ENCODE measurements at regions not wholly inside any gene's neighbourhood (a gene's known extent, or its start where the extent isn't known, plus 50 kb on each side); places are given as distances from the start of the nearest gene placed in this dataset.
"Not testable (repeated sequence)": the region's sequence is repeated elsewhere in the genome, so short reads cannot be mapped to it uniquely, and the experiment has no call there.

DNA sequence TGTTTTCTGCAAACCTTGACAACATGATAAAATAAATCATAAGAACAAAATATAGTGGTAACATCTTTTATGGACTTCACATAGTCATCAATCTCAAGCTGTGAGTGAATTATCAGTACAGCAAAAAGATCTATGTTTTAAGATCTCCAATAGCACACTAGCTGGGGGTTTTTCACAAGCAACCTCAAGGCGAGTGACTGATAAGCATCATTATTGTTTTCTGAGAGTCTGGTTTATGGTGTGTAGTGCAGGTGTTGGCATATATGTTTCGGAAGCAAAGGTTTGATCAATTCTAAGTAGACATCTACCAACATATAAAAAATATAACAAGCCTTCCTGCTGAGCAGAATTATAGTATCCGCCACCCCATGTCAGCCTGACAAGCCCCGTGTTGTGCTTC, 403.8 kb upstream of the MGMT start:
- H3K4me1 Mint-ChIP-seq (ENCODE audit: low read depth) = peaks cover 9% of the 10 kb centered on the region
- no peak overlapping the region for H3K27ac Mint-ChIP-seq
- H3K27me3 Mint-ChIP-seq = no peaks in the 10 kb centered on the region
- no peaks in the 10 kb centered on the region for H3K36me3 Mint-ChIP-seq (ENCODE audit: low read depth)
- no peak for DNase-seq
- no peaks in the 10 kb centered on the region for H3K9me3 Mint-ChIP-seq
- H3K4me3 Mint-ChIP-seq = no peak overlapping the region

DNA sequence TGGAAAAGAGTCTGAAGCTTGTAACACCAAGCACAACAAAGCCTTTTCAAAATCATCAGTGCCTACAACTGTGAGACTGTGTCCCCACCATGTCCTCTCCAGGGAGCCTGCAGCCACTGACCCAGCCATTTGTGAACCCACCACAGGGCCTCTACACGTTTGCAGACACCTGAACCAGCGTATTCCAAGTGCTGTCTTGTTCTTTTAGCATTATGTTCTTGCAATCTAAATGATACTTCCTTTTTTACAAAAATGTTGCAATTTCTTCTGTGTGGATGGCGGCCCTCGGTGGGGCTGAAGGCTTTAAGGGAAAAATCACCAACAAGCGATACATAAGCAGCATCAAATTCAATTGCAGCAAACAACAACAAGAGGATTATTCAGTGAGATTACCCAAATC, 403.2 kb upstream of the MGMT start:
- Mint-ChIP-seq H3K27me3 (no peaks in the 10 kb centered on the region), H3K36me3 (ENCODE audit: low read depth) (no peaks in the 10 kb centered on the region), H3K27ac (no peak overlapping the region), H3K9me3 (no peaks in the 10 kb centered on the region), H3K4me3 (no peak overlapping the region), H3K4me1 (ENCODE audit: low read depth) (peaks cover 2% of the 10 kb centered on the region)
- DNase-seq = no peak

DNA sequence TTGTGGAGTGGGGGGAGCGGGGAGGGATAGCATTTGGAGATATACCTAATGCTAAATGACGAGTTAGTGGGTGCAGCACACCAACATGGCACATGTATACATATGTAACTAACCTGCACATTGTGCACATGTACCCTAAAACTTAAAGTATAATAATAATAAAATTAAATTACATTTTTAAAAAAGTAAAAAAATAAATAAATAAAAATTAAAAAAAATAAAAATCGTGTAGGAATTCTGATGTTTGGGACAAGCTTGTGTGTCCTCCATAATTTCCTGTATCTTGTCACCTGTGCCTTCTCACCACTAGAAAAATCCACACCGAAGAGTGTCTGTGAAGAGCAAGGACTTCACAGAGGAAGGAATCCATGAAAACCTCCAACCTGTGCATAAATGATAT, 400.5 kb upstream of the MGMT start:
- not testable (repeated sequence) for H3K4me1 Mint-ChIP-seq (ENCODE audit: low read depth); H3K4me3 Mint-ChIP-seq; H3K9me3 Mint-ChIP-seq; DNase-seq; H3K27me3 Mint-ChIP-seq; H3K27ac Mint-ChIP-seq; H3K36me3 Mint-ChIP-seq (ENCODE audit: low read depth)

DNA sequence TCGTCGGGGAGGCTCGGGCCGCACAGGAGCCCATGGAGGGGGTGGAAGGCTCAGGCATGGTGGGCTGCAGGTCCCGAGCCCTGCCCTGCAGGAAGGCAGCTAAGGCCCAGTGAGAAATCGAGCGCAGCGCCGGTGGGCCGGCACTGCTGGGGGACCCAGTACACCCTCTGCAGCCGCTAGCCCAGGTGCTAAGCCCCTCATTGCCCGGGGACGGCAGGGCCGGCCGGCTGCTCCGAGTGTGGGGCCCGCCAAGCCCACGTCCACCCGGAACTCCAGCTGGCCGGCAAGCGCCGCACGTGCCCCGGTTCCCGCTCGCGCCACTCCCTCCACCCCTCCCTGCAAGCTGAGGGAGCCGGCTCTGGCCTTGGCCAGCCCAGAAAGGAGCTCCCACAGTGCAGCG, 395.6 kb upstream of the MGMT start:
- H3K27me3 Mint-ChIP-seq; H3K27ac Mint-ChIP-seq; H3K4me1 Mint-ChIP-seq (ENCODE audit: low read depth); H3K4me3 Mint-ChIP-seq; H3K36me3 Mint-ChIP-seq (ENCODE audit: low read depth); H3K9me3 Mint-ChIP-seq; DNase-seq: not testable (repeated sequence)

DNA sequence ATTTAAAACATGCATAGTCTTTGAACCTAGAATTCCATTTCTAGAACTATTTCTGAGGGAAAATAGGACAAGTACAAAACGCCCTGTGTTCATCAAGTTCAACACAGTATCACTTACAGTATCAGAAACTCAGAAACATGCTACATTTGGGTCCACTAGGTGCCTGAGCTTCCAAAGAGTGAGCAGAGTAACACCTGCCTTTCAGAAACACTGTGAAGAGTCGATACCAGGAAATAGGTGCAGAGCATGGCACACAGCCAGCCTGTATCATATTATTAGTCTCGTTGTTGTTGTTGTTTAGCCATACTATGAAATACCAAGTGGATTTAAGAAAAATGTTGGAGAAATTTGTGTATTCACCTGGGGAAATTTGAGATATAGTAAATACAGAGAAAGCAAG, 392.1 kb upstream of the MGMT start:
- H3K27me3 Mint-ChIP-seq = no peaks in the 10 kb centered on the region
- no peak overlapping the region for H3K4me3 Mint-ChIP-seq
- H3K9me3 Mint-ChIP-seq = no peaks in the 10 kb centered on the region
- H3K27ac Mint-ChIP-seq = no peak overlapping the region
- peaks cover 6% of the 10 kb centered on the region for H3K4me1 Mint-ChIP-seq (ENCODE audit: low read depth)
- H3K36me3 Mint-ChIP-seq (ENCODE audit: low read depth) = no peaks in the 10 kb centered on the region
- no peak for DNase-seq

DNA sequence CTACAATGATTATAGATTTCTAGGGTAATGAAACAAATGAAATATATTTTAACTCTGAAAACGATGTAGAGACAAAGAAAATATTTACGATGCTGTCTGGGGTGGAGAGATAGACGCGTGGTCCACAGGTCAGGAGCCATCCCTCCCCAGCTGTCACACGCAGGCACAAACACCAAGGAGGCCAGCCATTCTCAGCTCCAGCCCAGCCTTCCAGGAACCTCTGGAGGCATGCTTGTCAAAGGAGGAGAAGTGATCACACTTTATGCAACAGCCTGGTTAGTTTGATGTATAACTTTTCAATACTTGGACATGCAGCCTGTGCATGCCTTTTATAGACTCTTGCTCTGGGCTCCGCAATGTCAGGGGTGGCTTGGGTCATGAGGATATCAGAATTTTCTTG, 391.5 kb upstream of the MGMT start:
- no peaks in the 10 kb centered on the region for H3K36me3 Mint-ChIP-seq (ENCODE audit: low read depth)
- peaks cover 3% of the 10 kb centered on the region for H3K27me3 Mint-ChIP-seq
- no peak for DNase-seq
- H3K27ac Mint-ChIP-seq = no peak overlapping the region
- H3K9me3 Mint-ChIP-seq = peaks cover 4% of the 10 kb centered on the region
- H3K4me3 Mint-ChIP-seq = no peak overlapping the region
- H3K4me1 Mint-ChIP-seq (ENCODE audit: low read depth) = peaks cover 6% of the 10 kb centered on the region

DNA sequence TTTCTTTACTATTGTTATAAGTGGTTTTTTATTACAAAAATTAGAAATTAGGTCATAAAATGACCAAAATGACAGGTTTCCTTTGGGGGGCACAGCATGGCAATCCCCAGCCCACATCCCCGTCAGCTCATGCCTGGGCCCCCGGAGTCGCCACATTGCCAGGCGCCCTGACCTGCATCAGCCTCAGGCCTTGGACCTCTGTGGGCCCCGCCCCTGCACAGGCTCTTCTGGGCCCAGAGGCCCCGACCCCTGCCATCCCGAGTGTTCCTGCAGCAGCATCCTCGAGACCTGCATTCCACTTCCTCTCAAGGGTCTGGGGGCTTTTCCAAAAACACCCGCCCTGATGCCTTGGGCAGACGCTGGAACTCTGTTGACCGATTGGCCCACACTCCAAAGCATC, 391.1 kb upstream of the MGMT start:
- Mint-ChIP-seq H3K27me3 (peaks cover 3% of the 10 kb centered on the region), H3K36me3 (ENCODE audit: low read depth) (no peaks in the 10 kb centered on the region), H3K4me1 (ENCODE audit: low read depth) (peaks cover 6% of the 10 kb centered on the region), H3K4me3 (no peak overlapping the region), H3K27ac (no peak overlapping the region), H3K9me3 (peaks cover 8% of the 10 kb centered on the region)
- DNase-seq = no peak

DNA sequence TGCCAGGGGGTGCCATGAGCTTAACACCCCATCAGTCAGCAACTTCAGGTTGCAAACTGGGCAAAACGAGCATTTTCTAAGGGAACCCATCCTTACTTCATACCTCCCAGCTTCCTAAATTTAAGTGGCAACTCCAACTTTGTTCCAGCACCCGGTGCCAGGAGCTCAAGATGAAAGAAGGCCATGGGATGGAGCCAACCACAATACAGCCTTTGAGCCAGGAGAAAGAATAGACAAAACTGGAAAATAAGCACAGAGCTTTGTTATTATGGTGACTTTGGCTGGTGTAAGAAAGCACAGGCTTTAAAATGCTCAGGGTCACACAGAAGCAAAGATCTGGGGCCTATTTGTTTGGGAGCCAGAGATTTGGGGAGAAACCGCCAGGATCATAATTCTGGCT, 388.7 kb upstream of the MGMT start:
- peaks cover 10% of the 10 kb centered on the region for H3K9me3 Mint-ChIP-seq

DNA sequence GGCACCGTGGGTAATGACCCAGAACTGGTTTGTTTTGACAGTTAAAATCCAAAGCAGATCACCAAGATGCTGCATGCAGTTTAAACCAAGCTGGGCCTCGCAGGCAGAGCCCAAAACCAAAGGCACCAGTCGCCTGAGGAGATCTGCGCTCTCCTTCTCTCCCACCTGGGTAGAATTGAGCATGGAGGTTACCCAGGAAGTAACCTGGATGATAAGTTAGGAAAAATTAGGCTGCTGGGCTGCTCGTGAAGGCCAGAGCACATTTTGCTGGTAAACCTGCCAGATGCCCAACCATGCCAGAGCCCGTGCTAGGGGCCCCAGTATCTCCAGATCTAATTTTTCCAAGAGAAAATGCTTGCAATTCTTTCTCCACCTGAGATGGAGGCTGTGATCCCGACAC, 388.3 kb upstream of the MGMT start:
- H3K27ac Mint-ChIP-seq = no peak overlapping the region
- peaks cover 10% of the 10 kb centered on the region for H3K9me3 Mint-ChIP-seq
- no peak for DNase-seq
- H3K27me3 Mint-ChIP-seq = peaks cover 3% of the 10 kb centered on the region
- no peak overlapping the region for H3K4me3 Mint-ChIP-seq
- H3K36me3 Mint-ChIP-seq (ENCODE audit: low read depth) = no peaks in the 10 kb centered on the region
- no peaks in the 10 kb centered on the region for H3K4me1 Mint-ChIP-seq (ENCODE audit: low read depth)

More for the DNA sequence above, 388.7 kb upstream of the MGMT start:
- no peaks in the 10 kb centered on the region for H3K4me1 Mint-ChIP-seq (ENCODE audit: low read depth)
- H3K27ac Mint-ChIP-seq = no peak overlapping the region
- no peak for DNase-seq
- peaks cover 3% of the 10 kb centered on the region for H3K27me3 Mint-ChIP-seq
- H3K36me3 Mint-ChIP-seq (ENCODE audit: low read depth) = no peaks in the 10 kb centered on the region
- no peak overlapping the region for H3K4me3 Mint-ChIP-seq

DNA sequence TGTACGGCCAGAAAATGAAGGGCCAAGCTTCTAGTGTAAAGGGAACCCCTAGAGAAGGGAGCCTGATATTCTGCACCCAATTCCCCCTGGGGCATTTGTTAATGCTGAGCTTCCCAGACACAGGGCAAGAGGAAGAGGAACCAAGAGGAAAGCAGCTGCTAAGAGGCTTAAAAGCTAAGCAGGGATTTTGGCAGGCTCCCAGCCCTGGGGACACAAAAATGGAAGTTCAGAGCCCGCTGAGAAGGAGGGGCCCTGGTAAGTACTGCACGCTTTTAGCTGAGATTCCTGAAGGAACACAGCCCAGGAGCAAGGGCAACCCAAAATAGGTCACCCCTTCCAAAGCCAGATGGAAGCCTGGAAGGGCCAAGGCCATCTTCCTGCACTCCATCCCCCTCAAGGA, 387.3 kb upstream of the MGMT start:
- no peak overlapping the region for H3K27ac Mint-ChIP-seq
- no peaks in the 10 kb centered on the region for H3K4me1 Mint-ChIP-seq (ENCODE audit: low read depth)

DNA sequence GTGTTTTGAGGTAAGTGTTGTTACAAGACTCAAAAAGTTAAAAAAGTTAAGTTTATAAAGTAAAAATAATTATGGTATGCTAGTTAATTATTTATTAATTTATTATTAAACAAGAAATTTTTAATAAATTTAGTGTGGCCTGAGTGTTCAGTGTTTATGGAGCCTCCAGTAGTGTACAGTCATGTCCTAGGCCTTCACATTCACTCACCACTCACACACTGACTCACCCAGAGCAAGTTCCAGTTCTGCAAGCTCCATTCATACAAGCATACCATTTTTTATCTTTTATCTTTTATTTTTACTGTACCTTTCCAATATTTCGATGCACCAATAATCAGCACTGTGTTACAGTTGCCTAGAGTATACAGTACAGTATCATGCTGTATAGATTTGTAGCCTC, 381.2 kb upstream of the MGMT start:
- DNase-seq = no peak
- no peak overlapping the region for H3K4me3 Mint-ChIP-seq
- H3K27me3 Mint-ChIP-seq = no peaks in the 10 kb centered on the region
- H3K9me3 Mint-ChIP-seq = peaks cover 7% of the 10 kb centered on the region
- no peaks in the 10 kb centered on the region for H3K4me1 Mint-ChIP-seq (ENCODE audit: low read depth)
- no peak overlapping the region for H3K27ac Mint-ChIP-seq
- no peaks in the 10 kb centered on the region for H3K36me3 Mint-ChIP-seq (ENCODE audit: low read depth)

More for the DNA sequence above, 387.3 kb upstream of the MGMT start:
- H3K4me3 Mint-ChIP-seq = no peak overlapping the region
- peaks cover 10% of the 10 kb centered on the region for H3K9me3 Mint-ChIP-seq
- H3K27me3 Mint-ChIP-seq = peaks cover 3% of the 10 kb centered on the region
- no peak for DNase-seq
- H3K36me3 Mint-ChIP-seq (ENCODE audit: low read depth) = no peaks in the 10 kb centered on the region

DNA sequence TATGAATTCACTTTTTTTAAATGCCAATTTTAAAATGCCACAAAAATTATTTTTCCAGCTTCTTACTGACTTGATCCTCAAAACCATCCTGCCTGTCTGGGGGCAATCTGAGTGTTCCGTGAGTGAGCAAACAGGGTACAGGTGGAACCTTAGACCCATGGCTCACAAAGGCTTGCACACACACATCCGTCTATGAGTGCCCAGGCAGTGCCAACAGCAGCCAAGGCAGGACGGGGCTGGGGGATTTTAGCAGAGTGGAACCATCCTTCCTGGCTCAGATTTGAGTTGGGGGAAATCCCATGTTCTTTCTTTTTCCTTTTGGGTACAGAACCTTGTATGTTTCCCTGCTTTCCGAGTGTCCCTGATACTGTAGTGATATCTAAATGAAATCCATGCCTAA, 377.7 kb upstream of the MGMT start:
- no peak overlapping the region for H3K27ac Mint-ChIP-seq
- no peak overlapping the region for H3K4me3 Mint-ChIP-seq
- H3K27me3 Mint-ChIP-seq = no peaks in the 10 kb centered on the region
- H3K36me3 Mint-ChIP-seq (ENCODE audit: low read depth) = no peaks in the 10 kb centered on the region
- peaks cover 4% of the 10 kb centered on the region for H3K9me3 Mint-ChIP-seq
- no peak for DNase-seq
- H3K4me1 Mint-ChIP-seq (ENCODE audit: low read depth) = no peaks in the 10 kb centered on the region

DNA sequence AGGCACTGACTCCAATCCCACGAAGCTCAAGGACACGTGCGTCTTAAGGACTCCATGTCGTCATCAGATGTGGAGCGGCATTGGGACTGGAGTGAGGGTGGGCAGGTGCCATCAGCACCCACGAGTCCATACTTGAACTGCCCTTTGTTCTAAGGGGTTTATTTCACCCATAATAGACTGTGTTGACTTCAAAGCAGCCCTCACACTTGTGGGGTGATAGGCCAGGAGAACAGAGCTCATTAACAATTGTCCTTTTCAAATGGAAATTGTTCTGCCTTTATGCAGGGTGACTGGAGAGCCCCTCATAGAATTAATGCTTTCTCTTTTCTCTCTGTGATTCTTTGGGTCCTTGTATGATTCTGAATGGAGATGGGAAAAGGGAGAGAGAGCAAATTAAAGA, 376.9 kb upstream of the MGMT start:
- no peaks in the 10 kb centered on the region for H3K27me3 Mint-ChIP-seq
- H3K27ac Mint-ChIP-seq = no peak overlapping the region
- DNase-seq = no peak
- H3K4me1 Mint-ChIP-seq (ENCODE audit: low read depth) = no peaks in the 10 kb centered on the region
- H3K4me3 Mint-ChIP-seq = no peak overlapping the region
- H3K36me3 Mint-ChIP-seq (ENCODE audit: low read depth) = no peaks in the 10 kb centered on the region
- peaks cover 3% of the 10 kb centered on the region for H3K9me3 Mint-ChIP-seq

DNA sequence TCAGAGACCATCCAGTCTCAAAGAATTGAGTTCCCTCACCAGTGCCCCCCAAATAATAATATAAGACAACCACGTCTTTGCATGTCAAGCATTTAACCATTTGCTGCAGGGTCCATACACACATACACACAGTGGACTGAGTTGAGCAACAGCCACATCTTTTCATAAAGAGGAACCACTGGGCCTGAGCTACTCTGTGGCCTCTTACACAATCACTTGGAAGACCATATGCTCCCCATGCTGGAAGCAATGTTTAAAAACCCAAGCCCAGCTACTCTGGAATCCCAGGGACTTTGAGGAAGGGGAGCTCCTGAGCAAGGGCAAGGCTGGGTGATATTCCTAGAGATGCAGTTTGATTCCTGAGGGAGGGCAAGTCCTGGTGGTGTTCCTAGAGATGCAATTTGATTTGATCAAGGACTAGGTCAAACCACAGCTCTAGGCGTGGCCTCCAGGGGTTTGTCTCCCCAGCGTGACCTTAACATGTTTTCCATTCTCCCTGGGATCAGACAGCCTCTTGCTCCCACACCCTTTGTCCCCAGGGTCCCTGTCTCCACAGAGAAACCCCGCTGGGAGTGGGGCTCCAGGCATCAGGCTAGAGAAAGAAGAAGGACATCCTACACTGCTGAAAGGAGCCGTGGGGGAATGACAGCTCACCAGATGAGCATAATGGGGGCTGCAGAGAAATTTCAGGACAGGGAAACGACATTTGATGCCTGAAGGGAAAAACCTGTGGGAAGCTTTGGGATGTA, 376.2 kb upstream of the MGMT start:
- DNase-seq = no peak
- Mint-ChIP-seq H3K4me1 (ENCODE audit: low read depth) (no peaks in the 10 kb centered on the region), H3K27ac (no peak overlapping the region), H3K9me3 (peaks cover 2% of the 10 kb centered on the region), H3K27me3 (no peaks in the 10 kb centered on the region), H3K4me3 (no peak overlapping the region), H3K36me3 (ENCODE audit: low read depth) (no peaks in the 10 kb centered on the region)

DNA sequence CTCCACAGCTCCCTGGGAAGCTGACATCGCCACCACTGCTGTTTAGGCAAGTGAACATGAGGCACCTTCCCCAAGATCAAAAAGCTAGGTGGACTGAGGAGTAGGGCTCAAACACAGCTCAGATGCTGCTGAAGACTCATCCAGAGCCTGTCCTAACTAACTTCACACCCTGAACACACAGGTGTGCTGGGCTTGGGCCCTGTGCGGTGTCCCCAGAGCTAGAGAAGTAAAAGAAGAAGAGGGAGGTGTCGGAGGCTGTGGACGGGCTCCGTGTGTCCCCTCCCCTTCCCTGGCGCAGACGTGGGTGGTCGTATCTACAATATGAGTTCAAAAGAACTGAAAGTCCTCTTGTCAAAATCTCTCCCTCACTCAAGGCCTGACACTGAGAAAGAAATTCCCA, 373.4 kb upstream of the MGMT start:
- H3K27me3 Mint-ChIP-seq = no peaks in the 10 kb centered on the region
- no peaks in the 10 kb centered on the region for H3K36me3 Mint-ChIP-seq (ENCODE audit: low read depth)
- no peak for DNase-seq
- H3K4me1 Mint-ChIP-seq (ENCODE audit: low read depth) = no peaks in the 10 kb centered on the region
- no peak overlapping the region for H3K4me3 Mint-ChIP-seq
- no peak overlapping the region for H3K27ac Mint-ChIP-seq
- H3K9me3 Mint-ChIP-seq = no peaks in the 10 kb centered on the region

DNA sequence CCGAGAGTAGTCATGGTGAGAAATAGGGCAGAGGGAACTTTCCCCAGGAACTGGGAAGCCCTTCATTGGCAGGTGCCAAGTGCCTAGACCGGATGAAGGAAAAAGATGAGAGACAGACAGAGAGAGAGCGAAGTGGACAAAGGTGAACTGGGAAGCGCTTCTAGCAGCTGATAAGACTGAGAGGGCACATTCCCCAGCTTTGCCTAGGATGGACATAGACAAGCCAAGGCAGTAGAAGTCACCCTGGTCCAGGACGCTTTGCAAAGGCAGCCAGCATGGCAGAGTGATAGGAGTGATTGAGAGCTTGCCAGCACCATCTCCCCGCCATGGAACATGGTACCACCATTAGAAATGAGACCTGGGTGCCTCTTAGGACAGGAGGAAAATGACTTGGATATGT, 372.8 kb upstream of the MGMT start:
- no peak for DNase-seq
- Mint-ChIP-seq H3K27ac (no peak overlapping the region), H3K4me3 (no peak overlapping the region), H3K27me3 (no peaks in the 10 kb centered on the region), H3K9me3 (no peaks in the 10 kb centered on the region), H3K4me1 (ENCODE audit: low read depth) (no peaks in the 10 kb centered on the region), H3K36me3 (ENCODE audit: low read depth) (no peaks in the 10 kb centered on the region)

Data from activated T-cell treated with anti-CD3 and anti-CD28 coated beads, Interleukin-2, amount 50 U/mL, for 24 hours (primary cell).